Glomerular visceral epithelial cell (primary cell): ENCODE measurements at regions not wholly inside any gene's neighbourhood (a gene's known extent, or its start where the extent isn't known, plus 50 kb on each side); places are given as distances from the start of the nearest gene placed in this dataset.

ENCODE experiments used
- DNase-seq: peaks from one replicate; pipeline ENCODE4 v3.0.0-alpha.2; 2016; ENCODE audit errors: extremely low spot score

- no peak for DNase-seq
These were observed 71.0 kb downstream of the TMPRSS5 start for GRCh38 chr11:113634940-113635575.

DNA sequence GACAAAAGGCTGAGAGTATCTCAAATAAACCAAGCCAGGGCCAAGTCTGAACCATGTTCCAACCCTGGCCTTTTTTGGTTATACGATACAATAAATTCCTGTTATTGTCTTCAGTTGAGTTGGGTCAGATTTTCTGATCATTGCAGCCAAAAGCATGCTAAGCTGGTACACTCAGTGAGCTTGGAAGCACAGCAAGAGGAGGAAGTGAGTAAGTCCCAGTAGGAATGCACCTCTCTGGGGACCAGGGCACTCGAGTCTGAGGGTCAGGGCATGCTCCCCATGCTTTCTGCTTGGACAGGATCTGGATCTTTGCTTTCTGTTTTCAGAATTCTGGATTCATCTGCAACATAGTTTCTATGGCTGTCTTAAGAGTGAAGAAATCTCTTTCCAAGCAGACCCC, 73.1 kb downstream of the TMPRSS5 start:
- DNase-seq: peak; percentile 13

DNA sequence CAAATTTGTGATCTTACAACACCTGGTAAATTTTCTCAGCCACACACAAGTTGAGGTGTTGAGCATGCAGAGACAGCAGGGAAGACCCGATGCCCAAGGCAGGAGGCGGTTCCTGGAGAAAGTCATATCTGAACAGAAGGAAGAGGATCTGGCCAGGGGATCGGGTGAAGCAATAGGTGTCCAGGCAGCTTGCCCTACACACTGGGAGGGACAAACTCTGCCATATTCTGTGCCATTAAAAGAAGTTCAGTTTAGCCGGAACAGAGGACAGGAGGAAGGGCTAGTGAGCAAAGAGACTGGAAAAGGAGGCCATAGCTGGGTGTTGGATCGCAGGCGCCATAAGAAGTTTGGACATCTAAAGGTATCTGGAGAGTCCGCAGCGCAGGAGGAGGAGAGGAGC, 76.5 kb downstream of the TMPRSS5 start:
- DNase-seq: no peak

- no peak for DNase-seq
These were observed 77.2 kb downstream of the TMPRSS5 start for GRCh38 chr11:113628912-113629311.

DNA sequence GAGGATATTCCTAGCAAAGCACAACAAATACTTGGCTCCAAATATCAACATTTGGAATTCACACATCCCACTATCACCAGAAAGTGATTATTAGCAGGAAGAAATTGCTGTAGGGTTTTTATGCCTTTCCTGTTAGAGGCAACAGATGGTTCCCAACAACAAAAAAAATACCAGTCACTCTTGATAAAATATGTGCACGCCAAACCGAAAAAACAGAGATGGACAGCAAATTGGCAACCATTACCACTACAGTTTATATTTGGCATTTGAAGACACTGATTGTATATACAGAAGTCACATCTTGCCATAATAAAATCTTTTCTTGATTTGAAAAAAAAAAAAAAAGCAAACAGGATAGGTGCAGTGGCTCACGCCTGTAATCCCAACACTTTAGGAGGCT, 78.2 kb downstream of the TMPRSS5 start:
- no peak for DNase-seq

DNA sequence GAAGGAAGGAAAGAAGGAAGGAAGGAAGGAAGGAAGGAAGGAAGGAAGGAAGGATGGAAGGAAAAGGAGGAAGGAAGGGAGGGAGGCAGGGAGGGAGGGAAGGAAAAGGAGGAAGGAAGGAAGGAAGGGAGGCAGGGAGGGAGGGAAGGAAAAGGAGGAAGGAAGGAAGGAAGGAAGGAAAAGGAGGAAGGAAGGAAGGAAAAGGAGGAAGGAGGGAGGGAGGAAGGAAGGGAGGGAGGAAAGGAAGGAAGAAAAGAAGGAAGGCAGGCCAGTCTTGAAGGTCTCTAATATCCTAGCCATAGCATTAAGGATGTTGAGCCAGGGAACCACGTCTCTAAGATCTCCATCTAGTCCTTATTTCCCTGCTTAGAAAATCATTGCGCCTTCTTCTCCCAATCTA, 78.8 kb downstream of the TMPRSS5 start:
- DNase-seq: no peak

GRCh38 chr11:113626736-113627135, 79.4 kb downstream of the TMPRSS5 start:
- DNase-seq: no peak

- DNase-seq: no peak
These were observed 83.0 kb downstream of the TMPRSS5 start for GRCh38 chr11:113623114-113623513.

- peak; percentile 58 for DNase-seq
These were observed 87.7 kb downstream of the TMPRSS5 start for GRCh38 chr11:113618360-113618759.

- peak; percentile 19 for DNase-seq
These were observed 90.3 kb downstream of the TMPRSS5 start for GRCh38 chr11:113615773-113616172.

GRCh38 chr11:113615098-113615497, 91.0 kb downstream of the TMPRSS5 start:
- no peak for DNase-seq

DNA sequence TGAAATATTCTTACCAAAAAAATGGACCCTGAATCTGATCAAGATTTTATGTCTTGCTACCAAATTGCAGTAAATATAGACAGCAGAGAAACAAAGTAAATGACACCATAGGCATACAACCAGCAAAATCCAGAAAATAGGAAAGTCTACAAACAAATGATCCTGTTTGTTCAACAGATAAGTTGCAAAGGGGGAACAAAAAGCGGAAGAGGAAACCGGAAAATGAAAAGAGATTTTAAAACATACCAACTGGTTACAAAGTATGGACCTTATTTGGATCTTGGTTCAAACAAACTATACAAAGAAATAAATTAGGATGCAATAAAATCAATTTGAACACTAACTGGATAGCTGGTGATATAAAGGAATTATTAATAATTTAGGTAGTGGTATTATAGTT, 92.0 kb downstream of the TMPRSS5 start:
- no peak for DNase-seq

- DNase-seq: no peak
These were observed 92.5 kb downstream of the TMPRSS5 start for GRCh38 chr11:113613619-113614018.

GRCh38 chr11:113604186-113604585, 101.9 kb downstream of the TMPRSS5 start:
- DNase-seq: peak; percentile 11

- peak; percentile 83 for DNase-seq
These were observed 102.6 kb downstream of the TMPRSS5 start for GRCh38 chr11:113603277-113604059.

DNA sequence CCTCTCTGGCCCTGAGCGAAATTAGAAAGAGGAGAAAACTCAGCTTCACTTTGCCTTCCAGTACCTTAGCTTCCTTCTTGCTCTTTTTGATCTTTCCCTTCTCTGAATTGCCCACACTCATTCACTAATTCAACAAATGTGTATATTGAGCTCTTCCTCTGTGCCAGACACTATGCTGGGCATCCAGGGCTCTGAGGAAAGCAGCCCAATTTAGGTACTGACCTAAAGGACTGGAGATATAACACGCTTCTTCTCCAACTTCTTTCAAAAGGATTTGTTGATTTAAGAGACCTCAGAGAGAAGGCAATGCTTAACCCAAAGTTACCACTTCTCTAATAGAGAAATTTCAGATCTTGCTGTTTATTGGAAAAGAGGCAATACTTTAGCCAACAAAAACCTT, 103.6 kb downstream of the TMPRSS5 start:
- DNase-seq: no peak

DNA sequence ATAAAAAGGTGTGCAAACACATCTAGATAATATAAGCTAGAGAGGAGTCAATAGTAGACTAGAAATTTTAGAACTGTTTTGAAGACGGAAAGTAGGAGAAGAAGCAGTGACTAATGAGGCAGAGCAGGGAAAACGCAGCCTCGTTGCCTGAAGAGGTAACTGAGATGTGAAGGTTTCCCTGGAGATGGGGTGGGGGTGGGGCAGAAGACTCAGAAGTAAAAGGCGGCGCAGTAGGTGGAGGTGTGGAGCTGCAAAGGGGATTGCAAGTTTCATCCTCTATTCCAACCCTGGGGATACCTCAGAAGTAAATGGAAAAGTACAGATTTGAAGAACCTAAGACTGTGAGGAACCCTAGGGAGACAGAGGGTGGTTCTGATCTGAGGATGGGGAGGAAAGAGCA, 109.5 kb downstream of the TMPRSS5 start:
- DNase-seq: no peak

DNA sequence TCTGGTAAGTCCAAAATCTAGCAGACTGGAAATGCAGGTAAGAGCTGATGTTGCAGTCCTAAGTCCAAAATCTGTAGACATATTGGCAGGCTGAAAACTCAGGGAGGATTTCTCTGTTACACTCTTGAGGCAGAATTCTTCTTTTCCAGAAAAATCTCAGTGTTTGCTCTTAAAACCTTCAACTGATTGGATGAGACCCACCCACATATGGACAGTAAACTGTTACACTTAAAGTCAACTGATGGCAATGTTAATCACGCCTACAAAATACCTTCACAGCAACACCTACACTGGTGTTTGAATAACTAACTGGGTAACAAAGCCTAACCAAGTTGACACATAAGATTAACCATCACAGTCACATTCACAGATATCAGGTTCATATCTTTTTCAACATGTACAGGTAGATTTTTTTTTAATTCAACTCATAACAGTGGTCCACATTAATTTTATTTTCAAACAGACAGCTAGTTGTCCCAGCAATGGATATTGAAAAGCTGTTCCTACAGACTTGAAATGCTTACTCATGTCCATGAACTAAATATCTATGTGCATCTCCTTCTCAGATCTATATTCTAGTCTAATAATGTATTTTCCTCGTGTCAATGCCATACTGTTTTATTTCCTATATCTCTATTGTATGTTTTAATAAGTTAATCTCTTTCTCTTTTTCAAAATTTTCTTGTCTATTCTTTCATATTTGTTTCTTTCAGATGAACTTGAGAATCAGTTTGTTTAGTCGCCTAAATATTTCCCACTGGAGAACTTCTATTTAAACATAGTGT, 110.1 kb downstream of the TMPRSS5 start:
- no peak for DNase-seq

DNA sequence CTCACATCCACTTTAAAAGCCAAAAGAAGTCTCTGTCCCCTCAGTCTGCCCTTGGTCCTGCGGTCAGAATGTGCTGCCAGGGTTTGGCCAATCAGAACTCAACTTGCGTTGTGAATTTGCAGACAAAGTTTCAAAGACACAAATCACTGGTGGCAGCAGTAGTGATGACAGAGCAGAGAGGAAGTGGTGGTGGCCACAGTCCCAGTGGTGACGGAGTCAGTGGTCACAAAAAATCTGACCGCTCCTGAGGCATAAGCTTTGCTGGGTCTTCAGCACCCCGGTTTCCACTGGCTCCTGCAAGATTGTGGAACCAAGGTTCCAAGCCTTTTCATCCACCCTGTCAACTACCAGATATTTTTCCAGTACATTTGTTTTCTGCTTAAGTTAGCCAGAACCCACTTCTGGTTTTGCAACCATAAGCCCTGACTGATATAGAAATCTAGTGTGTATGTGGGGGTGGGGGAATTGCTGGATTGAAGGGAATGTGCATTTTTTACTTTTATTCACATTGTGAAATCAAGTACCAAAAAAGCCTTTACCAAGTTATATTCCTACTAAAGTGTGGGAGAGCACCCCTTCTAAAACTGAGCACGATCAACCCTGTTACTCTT, 112.3 kb downstream of the TMPRSS5 start:
- peak; percentile 34 for DNase-seq

GRCh38 chr11:113591117-113591516, 115.0 kb downstream of the TMPRSS5 start:
- DNase-seq: no peak

GRCh38 chr11:113587308-113587739, 112.1 kb upstream of the DRD2 start:
- DNase-seq: peak; percentile 22

DNA sequence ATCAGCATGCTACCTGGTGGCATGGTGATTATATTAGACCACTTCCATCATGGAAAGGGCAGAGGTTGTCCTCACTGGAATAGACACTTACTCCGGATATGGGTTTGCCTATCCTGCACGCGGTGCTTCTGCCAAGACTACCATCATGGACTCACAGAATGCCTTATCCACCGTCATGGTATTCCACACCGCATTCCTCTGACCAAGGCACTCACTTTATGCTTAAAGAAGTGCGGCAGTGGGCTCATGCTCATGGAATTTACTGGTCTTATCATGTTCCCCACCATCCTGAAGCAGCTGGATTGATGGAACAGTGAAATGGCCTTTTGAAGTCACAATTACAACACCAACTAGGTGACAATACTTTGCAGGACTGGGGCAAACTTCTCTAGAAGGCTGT, 109.2 kb upstream of the DRD2 start:
- no peak for DNase-seq
